SK-MEL-5 (cell line): ENCODE measurements at regions not wholly inside any gene's neighbourhood (a gene's known extent, or its start where the extent isn't known, plus 50 kb on each side); places are given as distances from the start of the nearest gene placed in this dataset.
"Not testable (repeated sequence)": the region's sequence is repeated elsewhere in the genome, so short reads cannot be mapped to it uniquely, and the experiment has no call there.

ENCODE experiments used
- DNase-seq: peaks from one replicate; pipeline ENCODE4 v3.0.0-alpha.2; 2016; ENCODE audit warnings: low read depth, low spot score
- in situ Hi-C: cut with HindIII; loops from 2 replicates; pipeline ENCODE4 v1.10.0; 2016; ENCODE audit warnings: low sequenced_read_pairs, high pct_unique_total_duplicates, low pct_unique_long_range_greater_than_20kb
- small RNA-seq, 2 experiments: library from RNA; depleted of rRNA; stranded (forward); fragments of <200 nt; gene quantifications; one replicate each; pipeline ENCODE3, GENCODE V24; 2014

GRCh38 chrX:123121241-123121640 is 62.8 kb upstream of the GRIA3 start:
- in situ Hi-C loops, result no loop called here
- no peak for DNase-seq

GRCh38 chrX:123129805-123130204 is 54.3 kb upstream of the GRIA3 start:
- not testable (repeated sequence) for DNase-seq

More at GRCh38 chrX:123129805-123130204, 54.3 kb upstream of the GRIA3 start:
- in situ Hi-C loops, result not testable (repeated sequence)

Small RNA genes in the stretch of these regions (small RNA-seq; reads per million reads assigned to genes)
- gene MIR3672 (0 reads per million in 2 experiments), gene RF00012 (0 to 0.12 reads per million in 2 experiments)
